ENCODE measurements at regions not wholly inside any gene's neighbourhood (a gene's known extent, or its start where the extent isn't known, plus 50 kb on each side); places are given as distances from the start of the nearest gene placed in this dataset.

GRCh38 chr16:54397838-54398237, 111.3 kb upstream of the IRX3 start:
- DNase-seq, result no peak

GRCh38 chr16:54397190-54397835, 110.7 kb upstream of the IRX3 start:
- DNase-seq, result no peak

GRCh38 chr16:54389836-54390494, 103.4 kb upstream of the IRX3 start:
- no peak for DNase-seq

- no peak for DNase-seq
Measured at GRCh38 chr16:54385141-54385540, 98.6 kb upstream of the IRX3 start.

GRCh38 chr16:54381601-54382313, 95.2 kb upstream of the IRX3 start:
- DNase-seq, result no peak

GRCh38 chr16:54375071-54375470, 88.5 kb upstream of the IRX3 start:
- DNase-seq, result no peak

- DNase-seq, result peak; percentile 9
Measured at GRCh38 chr16:54373534-54374520, 87.2 kb upstream of the IRX3 start.

GRCh38 chr16:54370278-54371040, 83.9 kb upstream of the IRX3 start:
- DNase-seq, result no peak

- no peak for DNase-seq
Measured at GRCh38 chr16:54369861-54370260, 83.3 kb upstream of the IRX3 start.

GRCh38 chr16:54366943-54367342, 80.4 kb upstream of the IRX3 start:
- no peak for DNase-seq

- DNase-seq, result no peak
Measured at GRCh38 chr16:54365990-54366634, 79.5 kb upstream of the IRX3 start.

GRCh38 chr16:54363766-54364165, 77.2 kb upstream of the IRX3 start:
- DNase-seq, result no peak

GRCh38 chr16:54362591-54363206, 76.1 kb upstream of the IRX3 start:
- no peak for DNase-seq

GRCh38 chr16:54361246-54361645, 74.7 kb upstream of the IRX3 start:
- DNase-seq, result no peak

GRCh38 chr16:54360681-54361080, 74.1 kb upstream of the IRX3 start:
- DNase-seq, result no peak

GRCh38 chr16:54359555-54359954, 73.0 kb upstream of the IRX3 start:
- DNase-seq, result no peak

- DNase-seq, result no peak
Measured at GRCh38 chr16:54359081-54359480, 72.5 kb upstream of the IRX3 start.

- DNase-seq, result no peak
Measured at GRCh38 chr16:54356391-54356790, 69.8 kb upstream of the IRX3 start.

GRCh38 chr16:54355251-54355650, 68.7 kb upstream of the IRX3 start:
- no peak for DNase-seq

GRCh38 chr16:54353097-54353496, 66.5 kb upstream of the IRX3 start:
- DNase-seq, result no peak

- DNase-seq, result no peak
Measured at GRCh38 chr16:54351171-54351570, 64.6 kb upstream of the IRX3 start.

Measured in DMS53 (cell line).